Glutamatergic neuron (in vitro differentiated cells): ENCODE measurements at regions not wholly inside any gene's neighbourhood (a gene's known extent, or its start where the extent isn't known, plus 50 kb on each side); places are given as distances from the start of the nearest gene placed in this dataset.

ENCODE experiments used
- DNase-seq: peaks from one replicate; pipeline ENCODE4 v3.0.0; 2022
- H3K27ac Mint-ChIP-seq: one replicate; pipeline ENCODE4 v1.8.0; 2020; ENCODE audit warnings: mild to moderate bottlenecking, mixed read lengths, inconsistent platforms; ENCODE audit not compliant: unreplicated experiment
- H3K27me3 Mint-ChIP-seq: one replicate; pipeline ENCODE4 v1.8.0; 2020; ENCODE audit warnings: mild to moderate bottlenecking, moderate library complexity, mixed read lengths, inconsistent platforms; ENCODE audit not compliant: unreplicated experiment
- H3K36me3 Mint-ChIP-seq: one replicate; pipeline ENCODE4 v1.8.0; 2020; ENCODE audit warnings: mild to moderate bottlenecking, mixed read lengths, inconsistent platforms; ENCODE audit not compliant: unreplicated experiment
- H3K4me1 Mint-ChIP-seq: one replicate; pipeline ENCODE4 v1.8.0; 2020; ENCODE audit warnings: mild to moderate bottlenecking, low read depth, mixed read lengths, inconsistent platforms; ENCODE audit not compliant: unreplicated experiment
- H3K4me3 Mint-ChIP-seq: one replicate; pipeline ENCODE4 v1.8.0; 2020; ENCODE audit warnings: mild to moderate bottlenecking, mixed read lengths, inconsistent platforms; ENCODE audit not compliant: unreplicated experiment
- H3K9me3 Mint-ChIP-seq: one replicate; pipeline ENCODE4 v1.8.0; 2020; ENCODE audit warnings: mild to moderate bottlenecking, moderate library complexity, mixed read lengths, inconsistent platforms; ENCODE audit not compliant: unreplicated experiment
- TF ChIP-seq, protein P1 (sequence below): fragments of 200-600 bp; sonication (generic); IDR thresholded peaks from one replicate; pipeline ENCODE4 v1.5.0; 2021; ENCODE audit not compliant: partially characterized antibody, unreplicated experiment

DNA sequence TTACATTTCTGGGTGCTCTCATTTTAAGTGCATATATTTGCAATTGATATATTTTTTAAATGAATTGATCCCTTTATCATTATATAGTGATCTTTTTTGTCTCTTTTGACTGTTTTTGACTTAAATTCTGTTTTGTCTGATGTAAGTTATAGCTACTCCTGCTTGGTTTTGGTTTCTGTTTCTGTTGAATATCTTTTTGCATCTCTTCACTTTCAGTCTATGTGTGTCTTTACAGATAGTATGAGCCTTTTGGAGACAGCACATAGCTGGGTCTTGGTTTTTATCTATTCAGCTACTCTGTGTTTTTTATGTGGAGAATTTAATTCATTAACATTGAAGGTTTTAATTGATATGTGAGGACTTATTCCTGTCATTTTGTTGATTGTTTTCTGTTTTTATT lies 311.3 kb downstream of the SPATA31D1 start:
- no peak overlapping the region for H3K4me3 Mint-ChIP-seq
- DNase-seq, result no peak
- no peaks in the 10 kb centered on the region for H3K4me1 Mint-ChIP-seq
- no peaks in the 10 kb centered on the region for H3K9me3 Mint-ChIP-seq
- no peak overlapping the region for H3K27ac Mint-ChIP-seq
- peaks cover 3% of the 10 kb centered on the region for H3K36me3 Mint-ChIP-seq
- TF ChIP-seq, protein P1, sequence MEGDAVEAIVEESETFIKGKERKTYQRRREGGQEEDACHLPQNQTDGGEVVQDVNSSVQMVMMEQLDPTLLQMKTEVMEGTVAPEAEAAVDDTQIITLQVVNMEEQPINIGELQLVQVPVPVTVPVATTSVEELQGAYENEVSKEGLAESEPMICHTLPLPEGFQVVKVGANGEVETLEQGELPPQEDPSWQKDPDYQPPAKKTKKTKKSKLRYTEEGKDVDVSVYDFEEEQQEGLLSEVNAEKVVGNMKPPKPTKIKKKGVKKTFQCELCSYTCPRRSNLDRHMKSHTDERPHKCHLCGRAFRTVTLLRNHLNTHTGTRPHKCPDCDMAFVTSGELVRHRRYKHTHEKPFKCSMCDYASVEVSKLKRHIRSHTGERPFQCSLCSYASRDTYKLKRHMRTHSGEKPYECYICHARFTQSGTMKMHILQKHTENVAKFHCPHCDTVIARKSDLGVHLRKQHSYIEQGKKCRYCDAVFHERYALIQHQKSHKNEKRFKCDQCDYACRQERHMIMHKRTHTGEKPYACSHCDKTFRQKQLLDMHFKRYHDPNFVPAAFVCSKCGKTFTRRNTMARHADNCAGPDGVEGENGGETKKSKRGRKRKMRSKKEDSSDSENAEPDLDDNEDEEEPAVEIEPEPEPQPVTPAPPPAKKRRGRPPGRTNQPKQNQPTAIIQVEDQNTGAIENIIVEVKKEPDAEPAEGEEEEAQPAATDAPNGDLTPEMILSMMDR, result no peak
- no peaks in the 10 kb centered on the region for H3K27me3 Mint-ChIP-seq

DNA sequence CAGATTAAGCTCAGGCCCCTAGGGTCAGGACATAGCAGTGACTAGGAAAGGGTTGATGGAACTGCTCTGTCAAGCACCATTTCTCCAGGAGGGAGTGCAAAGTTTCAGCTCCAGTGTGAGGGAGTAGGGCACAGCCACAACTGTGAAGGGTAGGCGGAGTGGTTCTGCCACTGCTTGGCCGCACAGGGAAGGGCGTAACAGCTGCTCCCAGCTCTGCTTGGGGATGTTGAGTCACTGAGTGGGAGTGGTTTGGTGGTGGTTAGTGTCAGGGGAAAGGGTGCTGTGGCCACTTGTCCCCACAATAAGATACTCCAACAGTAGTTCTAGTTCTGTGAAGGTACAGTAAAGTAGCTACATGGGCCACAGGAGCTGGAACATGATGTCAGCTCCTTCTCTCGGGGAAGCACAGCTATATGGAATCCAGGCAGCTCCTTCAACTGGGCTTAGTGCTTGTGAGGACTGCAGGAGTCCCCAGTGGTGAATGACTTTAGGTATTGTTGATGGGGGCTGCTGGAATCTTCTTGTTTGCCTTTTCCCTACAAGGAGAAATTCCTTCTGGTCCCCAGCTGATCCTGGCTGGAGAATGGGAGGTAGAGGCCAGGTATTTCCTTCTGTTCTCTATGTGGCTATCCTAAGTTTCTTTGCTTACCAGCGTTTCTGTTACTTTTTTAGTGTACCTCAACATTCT lies 314.5 kb downstream of the SPATA31D1 start:
- H3K27ac Mint-ChIP-seq, result no peak overlapping the region
- TF ChIP-seq, protein P1, result no peak
- H3K4me1 Mint-ChIP-seq, result no peaks in the 10 kb centered on the region
- H3K27me3 Mint-ChIP-seq, result no peaks in the 10 kb centered on the region
- no peaks in the 10 kb centered on the region for H3K9me3 Mint-ChIP-seq
- no peak for DNase-seq
- H3K4me3 Mint-ChIP-seq, result no peak overlapping the region
- H3K36me3 Mint-ChIP-seq, result peaks cover 3% of the 10 kb centered on the region

DNA sequence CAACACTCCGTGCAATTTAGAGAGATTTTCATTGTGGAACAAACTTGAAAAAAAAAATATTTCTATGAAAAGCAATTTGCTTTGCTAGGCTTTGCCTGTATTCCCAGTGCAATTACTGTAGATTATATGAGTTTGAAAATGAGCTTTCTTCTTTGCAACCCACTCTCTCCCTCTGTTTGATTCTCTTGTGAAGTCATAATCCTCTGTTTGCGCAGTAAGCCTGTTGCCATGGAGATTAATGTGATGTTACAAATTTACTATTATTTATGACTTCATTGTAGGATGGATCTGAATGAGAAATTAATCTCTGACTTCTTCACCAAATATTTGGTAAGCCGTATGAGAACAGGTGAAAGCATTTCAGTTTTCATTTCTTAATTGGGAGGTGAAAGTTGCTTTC lies 320.3 kb downstream of the SPATA31D1 start:
- no peaks in the 10 kb centered on the region for H3K36me3 Mint-ChIP-seq
- no peaks in the 10 kb centered on the region for H3K4me1 Mint-ChIP-seq
- no peak overlapping the region for H3K27ac Mint-ChIP-seq
- H3K27me3 Mint-ChIP-seq, result no peaks in the 10 kb centered on the region
- DNase-seq, result no peak
- no peak overlapping the region for H3K4me3 Mint-ChIP-seq
- TF ChIP-seq, protein P1, result no peak
- H3K9me3 Mint-ChIP-seq, result peaks cover 2% of the 10 kb centered on the region

DNA sequence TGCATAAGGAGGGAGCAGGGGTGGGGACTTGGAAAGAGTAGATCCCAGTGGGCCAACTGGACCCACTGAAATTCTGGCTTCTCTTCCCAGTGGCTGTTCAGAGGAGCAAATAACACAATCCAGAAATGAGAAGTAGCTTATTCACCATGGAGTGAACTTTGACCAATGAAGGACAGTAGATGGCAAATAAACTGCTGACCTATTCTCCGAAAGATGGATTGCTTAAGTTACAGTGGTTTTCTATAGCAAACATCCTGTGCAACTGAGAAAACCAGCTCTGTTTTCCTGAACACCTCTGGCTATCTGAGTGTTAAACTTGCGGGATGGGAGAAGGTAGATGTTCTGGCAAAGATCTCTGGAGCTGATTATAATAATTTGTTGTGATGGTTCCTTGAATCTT lies 325.1 kb downstream of the SPATA31D1 start:
- DNase-seq, result no peak
- H3K9me3 Mint-ChIP-seq, result peaks cover 2% of the 10 kb centered on the region
- H3K4me1 Mint-ChIP-seq, result no peaks in the 10 kb centered on the region
- H3K27me3 Mint-ChIP-seq, result no peaks in the 10 kb centered on the region
- TF ChIP-seq, protein P1, result no peak
- no peak overlapping the region for H3K4me3 Mint-ChIP-seq
- no peak overlapping the region for H3K27ac Mint-ChIP-seq
- no peaks in the 10 kb centered on the region for H3K36me3 Mint-ChIP-seq

DNA sequence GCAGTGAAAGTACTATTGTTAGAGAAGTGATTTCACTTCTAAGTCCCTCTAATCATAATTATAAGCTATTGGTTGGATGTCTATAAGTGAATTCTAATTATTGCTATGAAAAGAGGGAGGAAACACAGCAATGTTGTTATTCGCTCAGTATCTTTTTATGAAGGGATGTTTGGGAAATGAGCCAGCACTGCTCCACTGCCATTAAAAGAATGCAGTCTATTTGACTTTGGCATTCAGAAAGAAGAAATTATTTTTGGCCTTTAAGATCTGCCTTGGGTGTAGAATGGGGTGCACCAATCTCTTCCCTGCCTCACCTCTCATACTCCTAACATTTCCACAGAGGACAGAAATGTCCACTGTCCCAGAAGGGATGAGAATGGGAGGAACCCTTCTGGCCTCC lies 332.0 kb downstream of the SPATA31D1 start:
- no peak for DNase-seq
- TF ChIP-seq, protein P1, result no peak
- H3K27me3 Mint-ChIP-seq, result peaks cover 4% of the 10 kb centered on the region
- no peak overlapping the region for H3K4me3 Mint-ChIP-seq
- H3K36me3 Mint-ChIP-seq, result peaks cover 17% of the 10 kb centered on the region
- H3K9me3 Mint-ChIP-seq, result peaks cover 3% of the 10 kb centered on the region
- H3K4me1 Mint-ChIP-seq, result no peaks in the 10 kb centered on the region
- no peak overlapping the region for H3K27ac Mint-ChIP-seq
